Activated T-cell treated with anti-CD3 and anti-CD28 coated beads, Interleukin-2, amount 50 U/mL, for 72 hours (primary cell): ENCODE measurements at regions not wholly inside any gene's neighbourhood (a gene's known extent, or its start where the extent isn't known, plus 50 kb on each side); places are given as distances from the start of the nearest gene placed in this dataset.
A peak's percentile ranks its signal among the peaks of the same experiment; 100 is the strongest.

Experiments used
- ATAC-seq, 2 donors: fragments of 150-1000 bp; cut with Tn5 transposase; replicated peaks in 1 of 2; 2 replicates each; pipeline ENCODE4 v1.10.0; 2021; ENCODE audit warnings: moderate library complexity in 2 of 2, mild to moderate bottlenecking in 1 of 2
- DNase-seq, 2 donors: peaks; one replicate each; pipeline ENCODE4 v3.0.0; 2021 to 2022; ENCODE audit warnings: mixed read lengths in 1 of 2
- H3K27ac Mint-ChIP-seq: one replicate; pipeline ENCODE4 v1.8.0; 2022; ENCODE audit warnings: mild to moderate bottlenecking, moderate library complexity, mixed read lengths
- H3K27me3 Mint-ChIP-seq: one replicate; pipeline ENCODE4 v1.8.0; 2022; ENCODE audit warnings: low read depth, mixed read lengths
- H3K36me3 Mint-ChIP-seq, 2 donors: one replicate each; pipeline ENCODE4 v1.8.0; 2022; ENCODE audit warnings: mixed read lengths in 2 of 2, mild to moderate bottlenecking in 1 of 2; ENCODE audit not compliant: insufficient read depth in 2 of 2
- H3K4me1 Mint-ChIP-seq: one replicate; pipeline ENCODE4 v1.8.0; 2022; ENCODE audit warnings: low read depth, mixed read lengths
- H3K4me3 Mint-ChIP-seq, 2 donors: one replicate each; pipeline ENCODE4 v1.8.0; 2022; ENCODE audit warnings: mild to moderate bottlenecking in 2 of 2, mixed read lengths in 2 of 2, moderate library complexity in 2 of 2
- H3K9me3 Mint-ChIP-seq, 2 donors: one replicate each; pipeline ENCODE4 v1.8.0; 2022; ENCODE audit warnings: mixed read lengths in 2 of 2

DNA sequence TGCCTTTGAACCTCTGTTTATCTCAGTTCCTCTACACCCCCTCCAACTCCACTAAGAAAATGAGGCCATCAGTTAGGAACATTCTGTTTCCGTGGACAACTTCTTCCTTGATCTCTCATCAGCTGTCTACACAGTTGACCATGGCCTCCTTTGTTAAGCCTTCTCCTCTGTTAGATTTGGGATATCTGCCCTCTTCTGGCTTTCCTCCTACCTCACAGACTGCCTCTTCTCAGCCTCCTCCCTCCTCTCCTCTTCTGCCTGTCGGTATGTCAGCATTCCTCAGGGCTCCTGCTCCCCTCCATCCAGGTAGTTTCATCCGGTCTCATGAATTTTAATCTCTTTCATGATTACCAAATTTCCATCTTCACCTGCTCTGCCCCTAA lies 454.9 kb downstream of the FOXO1 start:
- H3K36me3 Mint-ChIP-seq = peaks cover 5 to 6% of the 10 kb centered on the region in 2 donors
- H3K27ac Mint-ChIP-seq = no peak overlapping the region
- peaks cover 7 to 10% of the 10 kb centered on the region in 2 donors for H3K9me3 Mint-ChIP-seq
- ATAC-seq (no peak), DNase-seq (no peak)
- no peak overlapping the region for H3K4me3 Mint-ChIP-seq
- no peaks in the 10 kb centered on the region for H3K27me3 Mint-ChIP-seq
- peaks cover 42% of the 10 kb centered on the region for H3K4me1 Mint-ChIP-seq

- H3K36me3 Mint-ChIP-seq = peaks cover 3 to 8% of the 10 kb centered on the region in 2 donors
- peak; percentile 32 to 44 for ATAC-seq
These were observed 452.7 kb downstream of the FOXO1 start for GRCh38 chr13:40213779-40214178.

GRCh38 chr13:40215311-40215710 lies 451.1 kb downstream of the FOXO1 start:
- peaks cover 51% of the 10 kb centered on the region for H3K4me1 Mint-ChIP-seq
- DNase-seq (no peak), ATAC-seq (peak in 1 of 2 donors; percentile 4)
- H3K27me3 Mint-ChIP-seq = no peaks in the 10 kb centered on the region
- peaks cover 7 to 10% of the 10 kb centered on the region in 2 donors for H3K9me3 Mint-ChIP-seq
- peaks cover 4 to 7% of the 10 kb centered on the region in 2 donors for H3K36me3 Mint-ChIP-seq
- H3K4me3 Mint-ChIP-seq = no peak overlapping the region
- H3K27ac Mint-ChIP-seq = no peak overlapping the region

More at GRCh38 chr13:40213779-40214178, 452.7 kb downstream of the FOXO1 start:
- no peak overlapping the region for H3K4me3 Mint-ChIP-seq
- H3K27ac Mint-ChIP-seq = no peak overlapping the region
- H3K9me3 Mint-ChIP-seq = peaks cover 5 to 10% of the 10 kb centered on the region in 2 donors
- H3K4me1 Mint-ChIP-seq = peaks cover 44% of the 10 kb centered on the region
- no peaks in the 10 kb centered on the region for H3K27me3 Mint-ChIP-seq
- DNase-seq = no peak

DNA sequence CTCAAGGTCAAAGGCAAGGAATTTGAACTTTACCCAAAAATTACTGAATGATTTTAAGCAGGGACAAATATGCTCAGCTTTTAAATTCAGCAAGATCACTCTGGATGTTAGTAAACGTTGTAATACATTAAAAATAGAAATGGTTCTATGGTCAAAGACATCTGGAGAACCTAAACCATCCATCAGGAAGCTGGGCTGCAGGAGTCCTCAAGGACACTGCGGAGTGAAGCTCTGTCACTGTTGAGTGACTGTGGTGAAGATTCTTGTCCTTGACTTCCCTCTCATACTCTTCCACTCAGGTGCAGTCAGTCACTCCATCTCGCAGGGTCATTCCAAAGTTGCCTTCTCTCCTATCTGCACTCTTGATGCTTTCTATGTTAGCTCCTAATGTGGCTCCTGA lies 450.7 kb downstream of the FOXO1 start:
- Mint-ChIP-seq H3K36me3 (peaks cover 4 to 7% of the 10 kb centered on the region in 2 donors), H3K27me3 (no peaks in the 10 kb centered on the region), H3K27ac (no peak overlapping the region), H3K4me3 (no peak overlapping the region), H3K9me3 (peaks cover 7 to 10% of the 10 kb centered on the region in 2 donors), H3K4me1 (peaks cover 55% of the 10 kb centered on the region)
- DNase-seq (no peak), ATAC-seq (no peak)

DNA sequence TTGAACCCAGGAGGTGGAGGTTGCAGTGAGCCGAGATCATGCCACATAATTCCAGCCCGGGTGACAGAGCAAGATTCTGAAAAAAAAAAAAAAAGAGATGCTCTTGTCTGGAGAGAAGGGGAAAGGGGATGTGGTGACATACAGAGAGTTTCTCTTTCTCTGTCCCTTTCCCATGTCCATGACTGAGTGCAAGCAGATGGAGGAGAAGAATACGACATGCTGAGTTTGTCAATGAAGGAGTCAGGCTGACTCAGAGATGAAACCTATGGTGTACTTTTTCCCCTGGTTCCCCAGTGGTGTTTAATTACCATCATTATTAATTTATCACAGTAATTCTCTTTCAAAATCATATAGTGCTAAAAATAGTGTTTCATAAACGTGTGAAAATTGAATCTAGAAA lies 448.8 kb downstream of the FOXO1 start:
- DNase-seq (no peak), ATAC-seq (no peak)
- Mint-ChIP-seq H3K4me1 (peaks cover 64% of the 10 kb centered on the region), H3K36me3 (peaks cover 4 to 7% of the 10 kb centered on the region in 2 donors), H3K4me3 (no peak overlapping the region), H3K27ac (no peak overlapping the region), H3K9me3 (peaks cover 7% of the 10 kb centered on the region in 2 donors), H3K27me3 (no peaks in the 10 kb centered on the region)

DNA sequence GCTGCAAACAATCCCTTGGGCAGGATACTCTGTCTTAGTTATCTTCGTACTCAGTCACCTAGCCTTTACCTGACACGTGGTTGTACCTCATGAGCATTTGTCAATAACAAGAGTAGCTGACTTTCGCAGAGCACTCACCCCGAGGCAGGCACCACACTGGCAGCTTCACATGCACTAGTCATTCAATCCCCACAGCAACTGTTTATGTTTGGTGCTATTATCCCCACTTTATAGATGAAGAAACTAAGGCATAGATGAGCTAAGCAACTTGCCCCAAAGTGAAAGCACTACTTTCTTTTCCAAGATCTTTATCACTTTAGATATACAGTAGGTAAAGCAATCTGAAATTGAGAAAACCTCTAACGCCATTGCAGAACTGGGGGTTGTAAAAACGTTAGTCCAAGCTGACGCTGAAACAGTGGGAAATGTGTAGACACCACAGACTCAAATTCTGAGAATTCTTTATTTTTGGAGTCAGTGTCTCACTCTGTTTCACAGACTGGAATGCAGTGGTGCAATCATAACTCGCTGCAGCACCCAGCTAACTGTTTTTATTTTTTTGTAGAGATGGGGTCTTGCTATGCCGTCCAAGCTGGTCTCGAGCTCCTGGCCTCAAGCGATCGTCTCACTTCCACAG lies 446.0 kb downstream of the FOXO1 start:
- Mint-ChIP-seq H3K27me3 (no peaks in the 10 kb centered on the region), H3K9me3 (peaks cover 4% of the 10 kb centered on the region in 2 donors), H3K36me3 (peaks cover 1 to 5% of the 10 kb centered on the region in 2 donors), H3K4me1 (peaks cover 71% of the 10 kb centered on the region), H3K27ac (peak overlapping the region; percentile 17), H3K4me3 (peak overlapping the region; percentile 68 to 73)
- DNase-seq (peak; percentile 56 to 61), ATAC-seq (peak; percentile 85 to 86)

GRCh38 chr13:40221131-40221459 lies 445.3 kb downstream of the FOXO1 start:
- peaks cover 1 to 5% of the 10 kb centered on the region in 2 donors for H3K36me3 Mint-ChIP-seq
- ATAC-seq (no peak), DNase-seq (no peak)
- peak overlapping the region; percentile 68 to 73 for H3K4me3 Mint-ChIP-seq
- H3K27ac Mint-ChIP-seq = peak overlapping the region; percentile 92
- H3K4me1 Mint-ChIP-seq = peaks cover 69% of the 10 kb centered on the region
- H3K9me3 Mint-ChIP-seq = peaks cover 4% of the 10 kb centered on the region in 2 donors
- H3K27me3 Mint-ChIP-seq = no peaks in the 10 kb centered on the region

DNA sequence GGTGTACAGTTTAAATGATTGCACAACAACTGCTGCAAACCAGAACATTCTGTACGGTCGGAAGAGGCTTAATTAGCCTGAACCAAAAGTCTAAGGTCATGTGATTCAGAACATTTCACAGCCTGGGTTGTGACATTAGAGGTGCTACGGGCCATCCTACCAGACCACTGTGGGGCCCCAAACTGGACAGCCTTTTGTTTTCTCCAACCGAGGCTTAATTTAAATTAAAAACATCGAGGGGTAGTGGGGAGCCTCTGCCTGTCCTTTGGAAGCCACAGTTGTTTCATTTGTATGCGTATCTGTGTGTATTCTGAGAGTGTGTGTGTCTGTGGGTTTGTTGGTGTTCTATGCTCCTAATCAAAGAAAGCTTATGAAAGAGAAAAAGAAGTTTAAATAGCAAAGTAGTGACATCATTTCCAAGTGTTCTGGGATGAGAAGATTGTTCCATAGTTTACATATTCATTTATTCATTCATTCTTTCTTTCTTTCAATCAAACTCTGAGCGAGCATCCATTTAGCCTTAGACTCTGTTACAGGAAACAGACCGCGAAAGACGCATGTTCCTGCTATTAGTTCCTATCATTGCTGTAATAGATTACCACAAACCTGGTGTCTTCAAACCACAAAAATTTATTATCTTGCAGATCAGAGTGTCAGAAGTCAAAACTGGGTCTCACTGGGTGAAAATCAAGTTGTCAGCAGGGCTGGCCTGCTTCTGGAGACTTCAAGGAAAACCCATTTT lies 444.8 kb downstream of the FOXO1 start:
- Mint-ChIP-seq H3K27ac (peak overlapping the region; percentile 92), H3K27me3 (no peaks in the 10 kb centered on the region), H3K4me3 (peak overlapping the region; percentile 68 to 73), H3K4me1 (peaks cover 69% of the 10 kb centered on the region), H3K9me3 (peaks cover 3 to 4% of the 10 kb centered on the region in 2 donors), H3K36me3 (peaks cover 1 to 5% of the 10 kb centered on the region in 2 donors)
- ATAC-seq = peak; percentile 45 to 57
- DNase-seq = peak; percentile 15 to 26

GRCh38 chr13:40223585-40223984 lies 442.9 kb downstream of the FOXO1 start:
- no peak overlapping the region for H3K27ac Mint-ChIP-seq
- ATAC-seq = no peak
- no peaks in the 10 kb centered on the region for H3K27me3 Mint-ChIP-seq
- peaks cover 50% of the 10 kb centered on the region for H3K4me1 Mint-ChIP-seq
- peaks cover 0 to 1% of the 10 kb centered on the region in 2 donors for H3K36me3 Mint-ChIP-seq
- DNase-seq = no peak
- H3K4me3 Mint-ChIP-seq = no peak overlapping the region
- peaks cover 0 to 2% of the 10 kb centered on the region in 2 donors for H3K9me3 Mint-ChIP-seq

GRCh38 chr13:40228496-40228895 lies 437.9 kb downstream of the FOXO1 start:
- Mint-ChIP-seq H3K27me3 (no peaks in the 10 kb centered on the region), H3K27ac (no peak overlapping the region)

GRCh38 chr13:40228990-40229389 lies 437.5 kb downstream of the FOXO1 start:
- Mint-ChIP-seq H3K36me3 (peaks cover 0 to 2% of the 10 kb centered on the region in 2 donors), H3K27ac (peak overlapping the region; percentile 42), H3K4me3 (no peak overlapping the region), H3K27me3 (no peaks in the 10 kb centered on the region), H3K9me3 (peaks cover 0 to 4% of the 10 kb centered on the region in 2 donors), H3K4me1 (peaks cover 31% of the 10 kb centered on the region)
- no peak for DNase-seq
- no peak for ATAC-seq

More at GRCh38 chr13:40228496-40228895, 437.9 kb downstream of the FOXO1 start:
- Mint-ChIP-seq H3K36me3 (peaks cover 0 to 2% of the 10 kb centered on the region in 2 donors), H3K9me3 (peaks cover 0 to 4% of the 10 kb centered on the region in 2 donors), H3K4me3 (no peak overlapping the region), H3K4me1 (peaks cover 36% of the 10 kb centered on the region)
- no peak for DNase-seq
- no peak for ATAC-seq

DNA sequence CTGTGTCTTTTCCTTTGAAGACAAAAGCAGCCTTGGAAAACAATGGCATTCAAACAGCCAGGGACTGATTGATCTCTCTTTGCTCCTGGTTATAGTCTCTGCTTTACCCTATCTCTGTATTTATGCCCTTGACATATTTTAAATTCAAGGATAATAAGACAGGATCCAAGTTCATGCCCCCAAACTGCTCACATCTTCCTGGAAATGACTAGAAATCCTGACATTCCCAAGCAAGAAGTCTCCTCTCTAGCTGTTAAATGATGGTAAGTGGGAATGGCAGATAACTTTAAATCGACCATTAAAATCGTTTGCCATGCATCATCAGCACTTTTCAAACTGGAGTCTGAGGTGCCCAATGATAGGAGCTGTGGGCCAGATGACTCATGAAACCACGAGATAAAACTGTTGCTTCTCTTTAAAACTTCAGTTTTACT lies 435.6 kb downstream of the FOXO1 start:
- Mint-ChIP-seq H3K27ac (no peak overlapping the region), H3K27me3 (no peaks in the 10 kb centered on the region), H3K9me3 (peaks cover 0 to 4% of the 10 kb centered on the region in 2 donors), H3K4me1 (peaks cover 41% of the 10 kb centered on the region), H3K36me3 (peaks cover 0 to 2% of the 10 kb centered on the region in 2 donors), H3K4me3 (peak overlapping the region in 1 of 2 donors; percentile 36)
- ATAC-seq (no peak), DNase-seq (no peak)

DNA sequence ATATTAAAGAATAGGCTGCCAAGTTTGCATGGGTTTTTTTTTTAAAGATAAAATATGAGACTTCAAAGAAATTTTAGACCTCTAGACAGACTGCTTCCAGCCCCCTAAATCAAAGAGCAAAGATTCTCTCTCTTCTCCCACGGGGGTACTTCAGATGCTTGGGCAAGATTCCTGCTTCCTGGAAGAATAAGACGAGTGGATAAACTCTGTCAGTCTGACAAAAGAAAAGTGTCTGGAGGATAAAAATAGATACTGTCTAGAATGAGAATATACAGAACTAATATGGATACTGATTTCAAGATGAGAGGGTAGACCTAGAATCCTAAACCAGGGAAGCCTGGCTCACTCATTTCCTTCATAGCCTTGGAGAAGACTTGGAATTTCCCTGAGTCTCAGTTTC lies 435.1 kb downstream of the FOXO1 start:
- ATAC-seq = no peak
- no peak for DNase-seq
- no peaks in the 10 kb centered on the region for H3K27me3 Mint-ChIP-seq
- no peak overlapping the region for H3K27ac Mint-ChIP-seq
- no peak overlapping the region for H3K4me3 Mint-ChIP-seq
- peaks cover 0 to 4% of the 10 kb centered on the region in 2 donors for H3K9me3 Mint-ChIP-seq
- peaks cover 0 to 2% of the 10 kb centered on the region in 2 donors for H3K36me3 Mint-ChIP-seq
- H3K4me1 Mint-ChIP-seq = peaks cover 41% of the 10 kb centered on the region
